HuH-7 (cell line): ENCODE measurements at regions not wholly inside any gene's neighbourhood (a gene's known extent, or its start where the extent isn't known, plus 50 kb on each side); places are given as distances from the start of the nearest gene placed in this dataset.

Experiments
- DNase-seq: peaks from one replicate; pipeline ENCODE4 v3.0.0; 2011; ENCODE audit warnings: low spot score

- no peak for DNase-seq
Observed at GRCh38 chr12:27179400-27180214, 64.5 kb upstream of the STK38L start.

- no peak for DNase-seq
Observed at GRCh38 chr12:27180906-27181505, 63.1 kb upstream of the STK38L start.

- no peak for DNase-seq
Observed at GRCh38 chr12:27183342-27183741, 60.7 kb upstream of the STK38L start.

GRCh38 chr12:27185234-27186021, 58.7 kb upstream of the STK38L start:
- no peak for DNase-seq

- no peak for DNase-seq
Observed at GRCh38 chr12:27186022-27186839, 57.9 kb upstream of the STK38L start.

GRCh38 chr12:27187697-27188096, 56.4 kb upstream of the STK38L start:
- no peak for DNase-seq

- DNase-seq, result no peak
Observed at GRCh38 chr12:27190761-27191160, 53.3 kb upstream of the STK38L start.

- DNase-seq, result no peak
Observed at GRCh38 chr12:27191531-27191930, 52.6 kb upstream of the STK38L start.

- DNase-seq, result no peak
Observed at GRCh38 chr12:27192118-27192802, 51.8 kb upstream of the STK38L start.

- DNase-seq, result no peak
Observed at GRCh38 chr12:27193106-27193505, 51.0 kb upstream of the STK38L start.

- DNase-seq, result no peak
Observed at GRCh38 chr12:27193854-27194544, 50.1 kb upstream of the STK38L start.
